PFSK-1 (cell line): ENCODE measurements at regions not wholly inside any gene's neighbourhood (a gene's known extent, or its start where the extent isn't known, plus 50 kb on each side); places are given as distances from the start of the nearest gene placed in this dataset.

Source experiments
- POLR2AphosphoS5 ChIP-seq: IDR thresholded peaks from 2 replicates; pipeline ENCODE4 v1.6.1; 2012; ENCODE audit warnings: low read depth, mild to moderate bottlenecking, control low read depth, low read length, moderate library complexity
- REST ChIP-seq, 2 experiments: IDR thresholded peaks; 2 replicates each; pipeline versions ENCODE4 v1.6.1 to v1.8.0; 2011 to 2012; ENCODE audit warnings: low read depth in 2 of 2, low read length in 2 of 2, control low read depth in 1 of 2, inconsistent platforms in 1 of 2, mild to moderate bottlenecking in 1 of 2, moderate library complexity in 1 of 2; ENCODE audit not compliant: insufficient read depth in 1 of 2
- SIN3A ChIP-seq: IDR thresholded peaks from 2 replicates; pipeline ENCODE4 v1.6.1; 2012; ENCODE audit warnings: mild to moderate bottlenecking, low read length, moderate library complexity, borderline replicate concordance; ENCODE audit not compliant: insufficient read depth

- TF ChIP-seq SIN3A (no peak), REST (IDR thresholded peaks at IDR 0.05; ENCODE audit: insufficient read depth in 1 of 2, low read depth in 2 of 2, low read length in 2 of 2) (no peak), POLR2AphosphoS5 (no peak)
Measured at GRCh38 chr3:30263925-30264313, 342.5 kb upstream of the TGFBR2 start.
